ENCODE measurements at regions not wholly inside any gene's neighbourhood (a gene's known extent, or its start where the extent isn't known, plus 50 kb on each side); places are given as distances from the start of the nearest gene placed in this dataset.

DNA sequence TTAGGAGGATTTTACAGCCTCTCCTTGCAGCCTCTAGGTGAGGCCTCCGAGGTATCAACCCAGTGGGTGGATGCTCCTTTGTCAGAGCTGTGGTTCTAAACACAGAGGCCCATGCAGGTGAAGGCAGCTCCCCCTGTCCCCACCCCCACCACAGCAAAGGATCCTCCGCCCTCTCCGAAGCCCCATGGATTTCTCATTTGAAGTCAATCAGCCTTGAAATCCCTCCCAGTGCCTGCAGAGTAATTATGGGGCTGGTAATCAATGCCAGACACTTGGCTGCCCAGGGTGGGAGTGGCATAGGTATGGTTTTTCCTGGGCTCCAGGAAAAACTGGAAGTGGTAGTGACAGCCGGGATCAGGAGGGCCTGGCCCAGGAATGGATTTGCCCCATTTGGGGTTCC, 119.5 kb upstream of the CSF3R start:
- ChIA-PET CTCF (no interaction called here), POLR2A (ENCODE audit: low non-redundant PET) (no interaction called here)
- intact Hi-C loops (cut with micrococcal nuclease; ENCODE audit: unreplicated experiment): loop anchor here (10.0 kb wide), 1 partner anchor 833 kb away; no protein-coding TSS in a partner anchor
- no TSS peak for BruUV-seq (replicated peaks)
- peaks cover 53% of the 10 kb centered on the region for H3K27me3 ChIP-seq (replicated peaks; ENCODE audit: insufficient read depth, low read depth, low read length, poor library complexity)
- TF ChIP-seq, protein P1, sequence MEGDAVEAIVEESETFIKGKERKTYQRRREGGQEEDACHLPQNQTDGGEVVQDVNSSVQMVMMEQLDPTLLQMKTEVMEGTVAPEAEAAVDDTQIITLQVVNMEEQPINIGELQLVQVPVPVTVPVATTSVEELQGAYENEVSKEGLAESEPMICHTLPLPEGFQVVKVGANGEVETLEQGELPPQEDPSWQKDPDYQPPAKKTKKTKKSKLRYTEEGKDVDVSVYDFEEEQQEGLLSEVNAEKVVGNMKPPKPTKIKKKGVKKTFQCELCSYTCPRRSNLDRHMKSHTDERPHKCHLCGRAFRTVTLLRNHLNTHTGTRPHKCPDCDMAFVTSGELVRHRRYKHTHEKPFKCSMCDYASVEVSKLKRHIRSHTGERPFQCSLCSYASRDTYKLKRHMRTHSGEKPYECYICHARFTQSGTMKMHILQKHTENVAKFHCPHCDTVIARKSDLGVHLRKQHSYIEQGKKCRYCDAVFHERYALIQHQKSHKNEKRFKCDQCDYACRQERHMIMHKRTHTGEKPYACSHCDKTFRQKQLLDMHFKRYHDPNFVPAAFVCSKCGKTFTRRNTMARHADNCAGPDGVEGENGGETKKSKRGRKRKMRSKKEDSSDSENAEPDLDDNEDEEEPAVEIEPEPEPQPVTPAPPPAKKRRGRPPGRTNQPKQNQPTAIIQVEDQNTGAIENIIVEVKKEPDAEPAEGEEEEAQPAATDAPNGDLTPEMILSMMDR (conservative IDR thresholded peaks at IDR 0.05; ENCODE audit: low read depth, low read length): no peak
- TF ChIP-seq EZH2 (IDR thresholded peaks at IDR 0.05; ENCODE audit: borderline replicate concordance, low read depth, low read length, poor library complexity, severe bottlenecking): no peak
- H3K4me3 ChIP-seq (ENCODE audit: low read depth, low read length, poor library complexity, severe bottlenecking): no peak overlapping the region
- no peaks in the 10 kb centered on the region for H3K9me3 ChIP-seq (ENCODE audit: low read depth, low read length, poor library complexity, severe bottlenecking)
- no peaks in the 10 kb centered on the region for H3K4me1 ChIP-seq (ENCODE audit: insufficient read depth, low read length, poor library complexity, severe bottlenecking)
- no peak overlapping the region for H3K27ac ChIP-seq (ENCODE audit: low read depth, low read length, poor library complexity, severe bottlenecking)
- H3K36me3 ChIP-seq (ENCODE audit: insufficient read depth, low read length, poor library complexity, severe bottlenecking): no peaks in the 10 kb centered on the region
- DNase-seq (ENCODE audit: low spot score): no peak

DNA sequence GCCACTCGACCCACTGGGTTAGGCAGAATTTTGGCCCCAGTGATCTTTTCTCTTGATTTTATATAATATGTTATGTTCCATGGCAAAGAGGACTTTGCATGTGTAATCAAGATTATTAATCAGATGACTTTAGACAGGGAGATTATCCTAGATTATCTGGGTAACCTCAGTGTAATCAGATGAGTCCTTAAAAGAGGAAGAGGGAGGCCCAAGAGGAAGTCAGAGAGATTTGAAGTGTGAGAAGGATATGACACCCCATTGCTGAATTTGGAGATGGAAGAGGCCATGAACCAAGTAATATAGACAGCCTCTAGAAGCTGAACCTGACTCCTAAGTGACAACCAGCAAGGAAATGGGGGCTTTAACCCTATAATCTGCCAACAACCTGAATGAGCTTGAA, 117.1 kb upstream of the CSF3R start:
- Histone ChIP-seq H3K4me1 (ENCODE audit: insufficient read depth, low read length, poor library complexity, severe bottlenecking) (no peaks in the 10 kb centered on the region), H3K9me3 (ENCODE audit: low read depth, low read length, poor library complexity, severe bottlenecking) (no peaks in the 10 kb centered on the region), H3K36me3 (ENCODE audit: insufficient read depth, low read length, poor library complexity, severe bottlenecking) (no peaks in the 10 kb centered on the region), H3K27ac (ENCODE audit: low read depth, low read length, poor library complexity, severe bottlenecking) (no peak overlapping the region), H3K4me3 (ENCODE audit: low read depth, low read length, poor library complexity, severe bottlenecking) (no peak overlapping the region), H3K27me3 (replicated peaks; ENCODE audit: insufficient read depth, low read depth, low read length, poor library complexity) (peaks cover 71% of the 10 kb centered on the region)
- DNase-seq (ENCODE audit: low spot score): no peak
- no TSS peak for BruUV-seq (replicated peaks)
- no peak for TF ChIP-seq EZH2 (IDR thresholded peaks at IDR 0.05; ENCODE audit: borderline replicate concordance, low read depth, low read length, poor library complexity, severe bottlenecking)
- TF ChIP-seq, protein P1 (conservative IDR thresholded peaks at IDR 0.05; ENCODE audit: low read depth, low read length): no peak
- intact Hi-C loops (cut with micrococcal nuclease; ENCODE audit: unreplicated experiment): loop anchor here (10.0 kb wide), 1 partner anchor 835 kb away; no protein-coding TSS in a partner anchor
- ChIA-PET POLR2A (ENCODE audit: low non-redundant PET) (no interaction called here), CTCF (no interaction called here)

DNA sequence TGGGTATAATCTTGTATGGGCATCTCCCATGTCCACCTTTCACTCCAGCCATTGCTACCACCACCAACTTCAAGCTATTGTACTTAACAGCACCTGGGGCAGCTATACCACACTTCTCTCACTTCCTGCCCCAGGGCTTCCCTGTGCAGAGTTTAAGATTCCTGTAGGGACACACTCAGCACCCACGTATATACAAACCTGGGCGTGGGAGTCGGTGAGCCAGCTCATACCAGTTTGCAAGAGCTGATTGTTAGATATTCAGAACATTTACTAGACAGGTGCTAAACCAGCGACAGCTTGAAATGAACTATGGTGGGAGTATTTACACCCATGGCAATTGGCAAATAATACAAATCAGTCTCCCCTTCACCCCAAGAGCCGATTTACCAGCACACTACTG, 114.8 kb upstream of the CSF3R start:
- ChIA-PET POLR2A (ENCODE audit: low non-redundant PET) (no interaction called here), CTCF (no interaction called here)
- Histone ChIP-seq H3K36me3 (ENCODE audit: insufficient read depth, low read length, poor library complexity, severe bottlenecking) (no peaks in the 10 kb centered on the region), H3K9me3 (ENCODE audit: low read depth, low read length, poor library complexity, severe bottlenecking) (no peaks in the 10 kb centered on the region), H3K27ac (ENCODE audit: low read depth, low read length, poor library complexity, severe bottlenecking) (no peak overlapping the region), H3K4me1 (ENCODE audit: insufficient read depth, low read length, poor library complexity, severe bottlenecking) (no peaks in the 10 kb centered on the region), H3K27me3 (replicated peaks; ENCODE audit: insufficient read depth, low read depth, low read length, poor library complexity) (peaks cover 79% of the 10 kb centered on the region), H3K4me3 (ENCODE audit: low read depth, low read length, poor library complexity, severe bottlenecking) (no peak overlapping the region)
- BruUV-seq (replicated peaks): no TSS peak
- intact Hi-C loops (cut with micrococcal nuclease; ENCODE audit: unreplicated experiment): no loop called here
- no peak for DNase-seq (ENCODE audit: low spot score)
- TF ChIP-seq, protein P1 (conservative IDR thresholded peaks at IDR 0.05; ENCODE audit: low read depth, low read length): no peak
- no peak for TF ChIP-seq EZH2 (IDR thresholded peaks at IDR 0.05; ENCODE audit: borderline replicate concordance, low read depth, low read length, poor library complexity, severe bottlenecking)

Data from A673 (cell line).